RWPE1 (cell line): ENCODE measurements at regions not wholly inside any gene's neighbourhood (a gene's known extent, or its start where the extent isn't known, plus 50 kb on each side); places are given as distances from the start of the nearest gene placed in this dataset.

ENCODE experiments used
- CTCF ChIA-PET: fragments of 350-600 bp; sonication (Branson Sonifier 250); formaldehyde crosslinking; extraction: SDS; loops from one replicate; lab custom pipeline; 2021; lab: Yijun Ruan, JAX
- POLR2A ChIA-PET: fragments of 400-600 bp; formaldehyde crosslinking; extraction: SDS; loops from one replicate; lab custom pipeline; 2020; ENCODE audit warnings: antibody characterized with exemption; ENCODE audit not compliant: low non-redundant PET; lab: Yijun Ruan, JAX
- DNase-seq: peaks from one replicate; pipeline ENCODE4 v3.0.0; 2012; ENCODE audit warnings: low spot score
- H3K27ac ChIP-seq: fragments of 450-650 bp; 2 replicates; pipeline ENCODE4 v1.5.1; 2017
- CTCF ChIP-seq: fragments of 450-650 bp; conservative IDR thresholded peaks from 2 replicates; pipeline ENCODE4 v1.5.1; 2017; ENCODE audit warnings: low read depth, mild to moderate bottlenecking

- no peak for TF ChIP-seq CTCF
- ChIA-PET POLR2A (no interaction called here), CTCF (interaction anchor here (0.5 to 4.4 kb wide), 4 partner anchors 32 to 378 kb away, joined by 3 to 28 read pairs (median 3); no protein-coding TSS in a partner anchor)
- no peak overlapping the region for H3K27ac ChIP-seq
- DNase-seq, result no peak
Measured at GRCh38 chr16:55942821-55943220, 67.6 kb upstream of the CES5A start.

- ChIA-PET CTCF (interaction anchor here (0.7 to 4.4 kb wide), 2 partner anchors 31 to 377 kb away, joined by 4 to 28 read pairs; no protein-coding TSS in a partner anchor), POLR2A (no interaction called here)
- TF ChIP-seq CTCF, result no peak
- no peak overlapping the region for H3K27ac ChIP-seq
- DNase-seq, result no peak
Measured at GRCh38 chr16:55941552-55941951, 66.4 kb upstream of the CES5A start.

GRCh38 chr16:55938126-55938525, 63.0 kb upstream of the CES5A start:
- no peak for TF ChIP-seq CTCF
- no peak for DNase-seq
- ChIA-PET POLR2A (no interaction called here), CTCF (interaction anchor here (0.5 kb wide), 1 partner anchor 418 kb away, joined by 4 read pairs; no protein-coding TSS in a partner anchor)
- no peak overlapping the region for H3K27ac ChIP-seq

GRCh38 chr16:55933038-55933437, 57.9 kb upstream of the CES5A start:
- no peak for TF ChIP-seq CTCF
- DNase-seq, result no peak
- ChIA-PET CTCF (no interaction called here), POLR2A (no interaction called here)
- H3K27ac ChIP-seq, result no peak overlapping the region

- CTCF ChIA-PET, result no interaction called here
- no peak for DNase-seq
- TF ChIP-seq CTCF, result no peak
- POLR2A ChIA-PET, result no interaction called here
- H3K27ac ChIP-seq, result no peak overlapping the region
Measured at GRCh38 chr16:55930036-55930435, 54.9 kb upstream of the CES5A start.

- H3K27ac ChIP-seq, result no peak overlapping the region
- POLR2A ChIA-PET, result no interaction called here
- no peak for TF ChIP-seq CTCF
- CTCF ChIA-PET, result no interaction called here
- DNase-seq, result no peak
Measured at GRCh38 chr16:55929181-55929580, 54.0 kb upstream of the CES5A start.

- TF ChIP-seq CTCF, result no peak
- H3K27ac ChIP-seq, result no peak overlapping the region
- ChIA-PET POLR2A (no interaction called here), CTCF (interaction anchor here (1.5 kb wide), 1 partner anchor 19 kb away, joined by 7 read pairs; no protein-coding TSS in a partner anchor)
- no peak for DNase-seq
Measured at GRCh38 chr16:55925242-55925641, 50.1 kb upstream of the CES5A start.
